Endothelial cell of umbilical vein (primary cell): ENCODE measurements at regions not wholly inside any gene's neighbourhood (a gene's known extent, or its start where the extent isn't known, plus 50 kb on each side); places are given as distances from the start of the nearest gene placed in this dataset.

Experiments used
- BruUV-seq: library from RNA; stranded (reverse); fragments of 400-500 nt; replicated peaks from 2 replicates; lab custom pipeline; 2021; lab: Mats Ljungman, UMichigan
- CTCF ChIA-PET: fragments of 300-600, 350-600 bp; sonication (Branson Sonifier 250); formaldehyde crosslinking; loops from one replicate; lab custom pipeline; 2021; ENCODE audit warnings: antibody characterized with exemption, inconsistent platforms; lab: Charles Lee
- POLR2A ChIA-PET: fragments of 300-600, 350-600 bp; sonication (Branson Sonifier 250); formaldehyde crosslinking; loops from one replicate; lab custom pipeline; 2021; ENCODE audit warnings: antibody characterized with exemption, inconsistent platforms; lab: Charles Lee
- DNase-seq: peaks from one replicate; pipeline ENCODE4 v3.0.0-alpha.2; 2011; ENCODE audit warnings: low read depth, low spot score
- FAIRE-seq: peaks from 2 replicates; lab custom pipeline; 2011; peaks lifted over from hg19 to GRCh38; lab: Jason Lieb, UNC
- H2AFZ ChIP-seq: 2 replicates; pipeline ENCODE4 v1.6.0; 2012; ENCODE audit warnings: low read depth, low read length, control low read depth, inconsistent platforms
- H3K27ac ChIP-seq: 2 replicates; pipeline ENCODE4 v1.5.1; 2011; ENCODE audit warnings: low read depth, mild to moderate bottlenecking, control low read depth, low read length, moderate library complexity; ENCODE audit not compliant: insufficient read depth
- H3K27me3 ChIP-seq, 2 experiments: 2 replicates each; pipeline versions ENCODE4 v1.6.0 to v1.6.1; 2011; ENCODE audit warnings: low read length in 2 of 2, mixed read lengths in 1 of 2; ENCODE audit not compliant: control insufficient read depth in 2 of 2, insufficient read depth in 2 of 2
- H3K36me3 ChIP-seq, 2 experiments: 2 replicates in 1 of 2; 3 replicates in 1 of 2; pipeline ENCODE4 v1.5.1; 2011; ENCODE audit warnings: low read length in 2 of 2, mild to moderate bottlenecking in 1 of 2, moderate library complexity in 1 of 2; ENCODE audit not compliant: control insufficient read depth in 2 of 2, insufficient read depth in 2 of 2; ENCODE audit errors: extremely low read depth in 1 of 2
- H3K4me1 ChIP-seq: 3 replicates; pipeline ENCODE4 v1.5.1; 2011; ENCODE audit warnings: mild to moderate bottlenecking, low read length; ENCODE audit not compliant: control insufficient read depth, insufficient read depth; ENCODE audit errors: extremely low read depth
- H3K4me2 ChIP-seq: 2 replicates; pipeline ENCODE4 v1.6.1; 2011; ENCODE audit warnings: low read length, control low read depth, mixed read lengths; ENCODE audit not compliant: insufficient read depth
- H3K4me3 ChIP-seq, 3 experiments: fragments of 200-600 bp in 1 of 3; sonication (generic), shearing (Covaris generic) in 1 of 3; replicated peaks in 1 of 3; 2 replicates each; pipeline ENCODE4 v1.5.1; 2011 to 2016; ENCODE audit warnings: control low read depth in 3 of 3, low read length in 3 of 3, mild to moderate bottlenecking in 2 of 3, inconsistent platforms in 1 of 3, low read depth in 1 of 3, moderate library complexity in 1 of 3; ENCODE audit not compliant: insufficient read depth in 1 of 3
- H3K79me2 ChIP-seq: 2 replicates; pipeline ENCODE4 v1.6.0; 2012; ENCODE audit warnings: low read length, inconsistent platforms; ENCODE audit not compliant: control insufficient read depth, insufficient read depth
- H3K9ac ChIP-seq: replicated peaks from 2 replicates; pipeline ENCODE3; 2011; ENCODE audit warnings: low read length, control low read depth; ENCODE audit not compliant: insufficient read depth; ENCODE audit errors: extremely low read depth
- H3K9me1 ChIP-seq: replicated peaks from 3 replicates; pipeline ENCODE4 v1.6.0; 2011; ENCODE audit warnings: mild to moderate bottlenecking, low read length; ENCODE audit not compliant: control insufficient read depth, insufficient read depth; ENCODE audit errors: extremely low read depth
- H3K9me3 ChIP-seq: replicated peaks from 2 replicates; pipeline ENCODE4 v1.5.1; 2012; ENCODE audit warnings: low read length, inconsistent platforms; ENCODE audit not compliant: control insufficient read depth, insufficient read depth
- H4K20me1 ChIP-seq: replicated peaks from 2 replicates; pipeline ENCODE3; 2011; ENCODE audit warnings: mild to moderate bottlenecking, low read length; ENCODE audit not compliant: control insufficient read depth, insufficient read depth; ENCODE audit errors: extremely low read depth
- EZH2 ChIP-seq: IDR thresholded peaks from 2 replicates; pipeline ENCODE4 v1.6.1; 2012; ENCODE audit warnings: borderline replicate concordance, low read depth, mild to moderate bottlenecking, moderate library complexity, low read length, inconsistent platforms; ENCODE audit not compliant: severe bottlenecking
- FOS ChIP-seq: IDR thresholded peaks from 2 replicates; pipeline ENCODE4 v1.6.1; 2011; ENCODE audit warnings: mild to moderate bottlenecking, low read length, moderate library complexity, borderline replicate concordance; ENCODE audit not compliant: insufficient read depth
- GATA2 ChIP-seq: IDR thresholded peaks from 2 replicates; pipeline ENCODE4 v1.7.0; 2011; ENCODE audit warnings: low read depth, mild to moderate bottlenecking, moderate library complexity, mixed read lengths, low read length; ENCODE audit not compliant: insufficient read length, insufficient read depth
- JUN ChIP-seq: IDR thresholded peaks from 2 replicates; pipeline ENCODE4 v1.6.1; 2011; ENCODE audit warnings: borderline replicate concordance, low read depth; ENCODE audit not compliant: insufficient read length, insufficient read depth
- MYC ChIP-seq: IDR thresholded peaks from one replicate; pipeline ENCODE4 v1.6.1; 2011; ENCODE audit warnings: mild to moderate bottlenecking, low read depth, low read length
- POLR2A ChIP-seq: IDR thresholded peaks from 2 replicates; pipeline ENCODE4 v1.6.1; 2012; ENCODE audit warnings: low read depth, mild to moderate bottlenecking, control low read depth, low read length
- POLR2AphosphoS5 ChIP-seq: IDR thresholded peaks from 2 replicates; pipeline ENCODE4 v1.6.1; 2012; ENCODE audit warnings: low read depth, mild to moderate bottlenecking, control low read depth, low read length, moderate library complexity; ENCODE audit not compliant: insufficient read depth
- dilution Hi-C: fragments of 300-500 bp; cut with MboI; formaldehyde crosslinking; loops from one replicate; pipeline ENCODE4 v1.15.0; 2019; ENCODE audit warnings: low sequenced_read_pairs; ENCODE audit not compliant: extremely low pct_ligation_motif_present
- intact Hi-C: fragments of 100-400 bp; cut with micrococcal nuclease; formaldehyde crosslinking; loops from one replicate; pipeline ENCODE4 v1.10.0; 2022
- TF ChIP-seq, protein P1 (sequence below), 2 donors: IDR thresholded peaks; 1 replicate in 1 of 2; 2 replicates in 1 of 2; pipeline ENCODE4 v1.5.1; 2011; ENCODE audit warnings: low read length in 2 of 2, mild to moderate bottlenecking in 2 of 2, moderate library complexity in 2 of 2, control low read depth in 1 of 2, inconsistent platforms in 1 of 2, low read depth in 1 of 2; ENCODE audit not compliant: insufficient read depth in 1 of 2; ENCODE audit errors: extremely low read depth in 1 of 2
- TF ChIP-seq, protein P2 (sequence below): IDR thresholded peaks from 2 replicates; pipeline ENCODE4 v1.6.1; 2011; ENCODE audit not compliant: insufficient read depth, insufficient read length

DNA sequence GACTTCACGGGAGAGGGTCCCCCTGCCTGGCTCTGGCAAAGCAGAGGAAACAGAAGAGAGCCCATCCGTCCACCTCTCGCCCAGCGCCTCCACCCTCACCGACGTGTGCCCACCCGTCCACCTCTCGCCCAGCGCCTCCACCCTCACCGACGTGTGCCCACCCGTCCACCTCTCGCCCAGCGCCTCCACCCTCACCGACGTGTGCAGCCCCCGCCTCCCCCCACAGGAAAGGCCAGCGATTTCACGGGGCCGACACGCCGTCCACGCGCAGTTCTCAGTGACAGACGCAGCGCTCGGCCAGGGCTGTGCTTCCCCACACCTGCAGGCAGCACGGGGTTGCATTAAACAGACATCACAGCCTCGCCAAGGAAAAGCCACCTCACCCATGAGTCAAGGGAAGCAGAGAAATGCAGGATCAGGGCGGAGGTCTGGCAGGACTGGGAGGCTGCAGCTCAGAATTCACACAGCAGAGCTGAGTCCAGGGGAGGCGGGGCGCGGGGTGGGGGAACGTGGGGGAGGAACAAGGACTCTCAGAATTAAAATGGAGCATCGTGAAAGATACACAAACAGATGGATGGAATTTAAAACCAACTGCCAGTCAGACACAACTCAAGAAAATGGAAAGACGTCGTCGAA, 377.7 kb downstream of the BRD1 start:
- CTCF ChIA-PET = no interaction called here

More for the DNA sequence above, 377.7 kb downstream of the BRD1 start:
- H3K9ac ChIP-seq = no peak overlapping the region
- H3K79me2 ChIP-seq = no peaks in the 10 kb centered on the region
- FAIRE-seq (no peak), DNase-seq (no peak)
- no peak overlapping the region for H3K4me2 ChIP-seq
- dilution Hi-C loops = no loop called here
- H3K27ac ChIP-seq = no peak overlapping the region
- H3K27me3 ChIP-seq = no peaks in the 10 kb centered on the region
- H3K4me3 ChIP-seq = no peak overlapping the region
- no peak for TF ChIP-seq GATA2
- no peak for TF ChIP-seq EZH2
- TF ChIP-seq, protein P1, sequence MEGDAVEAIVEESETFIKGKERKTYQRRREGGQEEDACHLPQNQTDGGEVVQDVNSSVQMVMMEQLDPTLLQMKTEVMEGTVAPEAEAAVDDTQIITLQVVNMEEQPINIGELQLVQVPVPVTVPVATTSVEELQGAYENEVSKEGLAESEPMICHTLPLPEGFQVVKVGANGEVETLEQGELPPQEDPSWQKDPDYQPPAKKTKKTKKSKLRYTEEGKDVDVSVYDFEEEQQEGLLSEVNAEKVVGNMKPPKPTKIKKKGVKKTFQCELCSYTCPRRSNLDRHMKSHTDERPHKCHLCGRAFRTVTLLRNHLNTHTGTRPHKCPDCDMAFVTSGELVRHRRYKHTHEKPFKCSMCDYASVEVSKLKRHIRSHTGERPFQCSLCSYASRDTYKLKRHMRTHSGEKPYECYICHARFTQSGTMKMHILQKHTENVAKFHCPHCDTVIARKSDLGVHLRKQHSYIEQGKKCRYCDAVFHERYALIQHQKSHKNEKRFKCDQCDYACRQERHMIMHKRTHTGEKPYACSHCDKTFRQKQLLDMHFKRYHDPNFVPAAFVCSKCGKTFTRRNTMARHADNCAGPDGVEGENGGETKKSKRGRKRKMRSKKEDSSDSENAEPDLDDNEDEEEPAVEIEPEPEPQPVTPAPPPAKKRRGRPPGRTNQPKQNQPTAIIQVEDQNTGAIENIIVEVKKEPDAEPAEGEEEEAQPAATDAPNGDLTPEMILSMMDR (IDR thresholded peaks at IDR 0.05; ENCODE audit: extremely low read depth in 1 of 2, insufficient read depth in 1 of 2, low read depth in 1 of 2, low read length in 2 of 2) = no peak
- TF ChIP-seq FOS = no peak
- TF ChIP-seq, protein P2, sequence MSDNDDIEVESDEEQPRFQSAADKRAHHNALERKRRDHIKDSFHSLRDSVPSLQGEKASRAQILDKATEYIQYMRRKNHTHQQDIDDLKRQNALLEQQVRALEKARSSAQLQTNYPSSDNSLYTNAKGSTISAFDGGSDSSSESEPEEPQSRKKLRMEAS = no peak
- TF ChIP-seq POLR2A = no peak
- TF ChIP-seq JUN = no peak
- TF ChIP-seq POLR2AphosphoS5 = no peak
- no peak for TF ChIP-seq MYC
- no peak overlapping the region for H2AFZ ChIP-seq
- peaks cover 7% of the 10 kb centered on the region for H3K9me3 ChIP-seq
- POLR2A ChIA-PET = no interaction called here
- no peaks in the 10 kb centered on the region for H3K4me1 ChIP-seq
- no peaks in the 10 kb centered on the region for H4K20me1 ChIP-seq
- H3K36me3 ChIP-seq = no peaks in the 10 kb centered on the region
- no peaks in the 10 kb centered on the region for H3K9me1 ChIP-seq
- no TSS peak for BruUV-seq
- intact Hi-C loops = no loop called here
